ENCODE measurements at regions not wholly inside any gene's neighbourhood (a gene's known extent, or its start where the extent isn't known, plus 50 kb on each side); places are given as distances from the start of the nearest gene placed in this dataset.
A peak's percentile ranks its signal among the peaks of the same experiment; 100 is the strongest.

GRCh38 chr11:121892863-121893262, 223.2 kb downstream of the BLID start:
- no peak for DNase-seq
- intact Hi-C loops (cut with DNase I, micrococcal nuclease) = no loop called here

GRCh38 chr11:121892131-121892681, 223.8 kb downstream of the BLID start:
- ChIA-PET CTCF (no interaction called here), POLR2A (no interaction called here)
- Mint-ChIP-seq H3K4me3 (no peak overlapping the region), H3K27me3 (no peaks in the 10 kb centered on the region), H3K27ac (no peak overlapping the region), H3K9me3 (no peaks in the 10 kb centered on the region), H3K36me3 (ENCODE audit: low read depth) (no peaks in the 10 kb centered on the region), H3K4me1 (ENCODE audit: low read depth) (no peaks in the 10 kb centered on the region)
- Histone ChIP-seq H3K9me3 (ENCODE audit: control insufficient read depth in 1 of 2, insufficient read depth in 1 of 2, low read length in 2 of 2) (no peaks in the 10 kb centered on the region), H3K4me3 (ENCODE audit: low read length) (no peak overlapping the region), H3K36me3 (ENCODE audit: insufficient read depth, low read length) (no peaks in the 10 kb centered on the region), H3K4me1 (ENCODE audit: insufficient read depth, low read length) (no peaks in the 10 kb centered on the region), H3K27me3 (ENCODE audit: control insufficient read depth in 1 of 2, insufficient read depth in 2 of 2, low read length in 2 of 2) (no peaks in the 10 kb centered on the region), H3K27ac (ENCODE audit: low read depth in 1 of 2, low read length in 2 of 2) (no peak overlapping the region)
- no peak for TF ChIP-seq CTCF (IDR thresholded peaks at IDR 0.05)
- DNase-seq = no peak
- intact Hi-C loops (cut with DNase I, micrococcal nuclease) = no loop called here
- no peak for ATAC-seq (ENCODE audit: poor library complexity)

More at GRCh38 chr11:121892863-121893262, 223.2 kb downstream of the BLID start:
- H3K4me3 Mint-ChIP-seq = no peak overlapping the region
- H3K4me3 ChIP-seq (ENCODE audit: low read length) = no peak overlapping the region
- POLR2A ChIA-PET = no interaction called here
- no peak overlapping the region for H3K27ac ChIP-seq (ENCODE audit: low read depth in 1 of 2, low read length in 2 of 2)
- no peaks in the 10 kb centered on the region for H3K4me1 ChIP-seq (ENCODE audit: insufficient read depth, low read length)
- H3K9me3 Mint-ChIP-seq = no peaks in the 10 kb centered on the region
- ATAC-seq (ENCODE audit: poor library complexity) = no peak
- H3K27ac Mint-ChIP-seq = no peak overlapping the region
- H3K27me3 Mint-ChIP-seq = peaks cover under 1% of the 10 kb centered on the region
- CTCF ChIA-PET = no interaction called here
- TF ChIP-seq CTCF (IDR thresholded peaks at IDR 0.05) = no peak
- no peaks in the 10 kb centered on the region for H3K36me3 ChIP-seq (ENCODE audit: insufficient read depth, low read length)
- no peaks in the 10 kb centered on the region for H3K9me3 ChIP-seq (ENCODE audit: control insufficient read depth in 1 of 2, insufficient read depth in 1 of 2, low read length in 2 of 2)
- no peaks in the 10 kb centered on the region for H3K27me3 ChIP-seq (ENCODE audit: control insufficient read depth in 1 of 2, insufficient read depth in 2 of 2, low read length in 2 of 2)
- no peaks in the 10 kb centered on the region for H3K4me1 Mint-ChIP-seq (ENCODE audit: low read depth)
- no peaks in the 10 kb centered on the region for H3K36me3 Mint-ChIP-seq (ENCODE audit: low read depth)

- ChIA-PET POLR2A (no interaction called here), CTCF (no interaction called here)
- Mint-ChIP-seq H3K9me3 (no peaks in the 10 kb centered on the region), H3K4me1 (ENCODE audit: low read depth) (no peaks in the 10 kb centered on the region), H3K27me3 (no peaks in the 10 kb centered on the region), H3K27ac (no peak overlapping the region), H3K36me3 (ENCODE audit: low read depth) (no peaks in the 10 kb centered on the region), H3K4me3 (no peak overlapping the region)
- Histone ChIP-seq H3K9me3 (ENCODE audit: control insufficient read depth in 1 of 2, insufficient read depth in 1 of 2, low read length in 2 of 2) (no peaks in the 10 kb centered on the region), H3K27me3 (ENCODE audit: control insufficient read depth in 1 of 2, insufficient read depth in 2 of 2, low read length in 2 of 2) (no peaks in the 10 kb centered on the region), H3K4me3 (ENCODE audit: low read length) (no peak overlapping the region), H3K36me3 (ENCODE audit: insufficient read depth, low read length) (no peaks in the 10 kb centered on the region), H3K27ac (ENCODE audit: low read depth in 1 of 2, low read length in 2 of 2) (no peak overlapping the region), H3K4me1 (ENCODE audit: insufficient read depth, low read length) (no peaks in the 10 kb centered on the region)
- peak in 1 of 14 experiments; percentile 4 for DNase-seq
- TF ChIP-seq CTCF (IDR thresholded peaks at IDR 0.05) = no peak
- intact Hi-C loops (cut with DNase I, micrococcal nuclease) = no loop called here
- ATAC-seq (ENCODE audit: poor library complexity) = no peak
Measured at GRCh38 chr11:121890946-121891515, 225.0 kb downstream of the BLID start.
